ENCODE measurements at regions not wholly inside any gene's neighbourhood (a gene's known extent, or its start where the extent isn't known, plus 50 kb on each side); places are given as distances from the start of the nearest gene placed in this dataset.
"Not testable (repeated sequence)": the region's sequence is repeated elsewhere in the genome, so short reads cannot be mapped to it uniquely, and the experiment has no call there.

- not testable (repeated sequence) for DNase-seq (ENCODE audit: low read depth)
Measured at GRCh38 chr5:88615767-88616166, 267.2 kb downstream of the MEF2C start.

GRCh38 chr5:88613051-88613450, 269.9 kb downstream of the MEF2C start:
- DNase-seq (ENCODE audit: low read depth): no peak

- DNase-seq (ENCODE audit: low read depth): no peak
Measured at GRCh38 chr5:88610586-88610985, 272.4 kb downstream of the MEF2C start.

- DNase-seq (ENCODE audit: low read depth): no peak
Measured at GRCh38 chr5:88607492-88607891, 275.5 kb downstream of the MEF2C start.

- no peak for DNase-seq (ENCODE audit: low read depth)
Measured at GRCh38 chr5:88606626-88607025, 276.4 kb downstream of the MEF2C start.

- no peak for DNase-seq (ENCODE audit: low read depth)
Measured at GRCh38 chr5:88606173-88606572, 276.8 kb downstream of the MEF2C start.

GRCh38 chr5:88602584-88602983, 280.4 kb downstream of the MEF2C start:
- DNase-seq (ENCODE audit: low read depth): no peak

- DNase-seq (ENCODE audit: low read depth): no peak
Measured at GRCh38 chr5:88594441-88594840, 288.5 kb downstream of the MEF2C start.

GRCh38 chr5:88588609-88589008, 294.4 kb downstream of the MEF2C start:
- DNase-seq (ENCODE audit: low read depth): no peak

- DNase-seq (ENCODE audit: low read depth): no peak
Measured at GRCh38 chr5:88583471-88583870, 299.5 kb downstream of the MEF2C start.

GRCh38 chr5:88558366-88558765, 289.7 kb upstream of the TMEM161B start:
- DNase-seq (ENCODE audit: low read depth): no peak

GRCh38 chr5:88557881-88558280, 289.2 kb upstream of the TMEM161B start:
- DNase-seq (ENCODE audit: low read depth): no peak

- no peak for DNase-seq (ENCODE audit: low read depth)
Measured at GRCh38 chr5:88557131-88557530, 288.5 kb upstream of the TMEM161B start.

- no peak for DNase-seq (ENCODE audit: low read depth)
Measured at GRCh38 chr5:88556406-88556805, 287.8 kb upstream of the TMEM161B start.

- DNase-seq (ENCODE audit: low read depth): no peak
Measured at GRCh38 chr5:88555674-88556073, 287.0 kb upstream of the TMEM161B start.

GRCh38 chr5:88553986-88554385, 285.3 kb upstream of the TMEM161B start:
- no peak for DNase-seq (ENCODE audit: low read depth)

- no peak for DNase-seq (ENCODE audit: low read depth)
Measured at GRCh38 chr5:88553136-88553875, 284.7 kb upstream of the TMEM161B start.

GRCh38 chr5:88552426-88552825, 283.8 kb upstream of the TMEM161B start:
- DNase-seq (ENCODE audit: low read depth): no peak

- DNase-seq (ENCODE audit: low read depth): no peak
Measured at GRCh38 chr5:88551724-88552345, 283.2 kb upstream of the TMEM161B start.

GRCh38 chr5:88550736-88551135, 282.1 kb upstream of the TMEM161B start:
- no peak for DNase-seq (ENCODE audit: low read depth)

GRCh38 chr5:88548136-88548805, 279.6 kb upstream of the TMEM161B start:
- no peak for DNase-seq (ENCODE audit: low read depth)

- no peak for DNase-seq (ENCODE audit: low read depth)
Measured at GRCh38 chr5:88545338-88545737, 276.7 kb upstream of the TMEM161B start.

- DNase-seq (ENCODE audit: low read depth): no peak
Measured at GRCh38 chr5:88544671-88545070, 276.0 kb upstream of the TMEM161B start.

Data from GM04503 (cell line).